NB4 (cell line): ENCODE measurements at regions not wholly inside any gene's neighbourhood (a gene's known extent, or its start where the extent isn't known, plus 50 kb on each side); places are given as distances from the start of the nearest gene placed in this dataset.

Experiments used
- MYC ChIP-seq: IDR thresholded peaks from 2 replicates; pipeline ENCODE4 v1.6.1; 2011; ENCODE audit warnings: low read depth, low read length
- POLR2A ChIP-seq: IDR thresholded peaks from 2 replicates; pipeline ENCODE4 v1.6.1; 2011; ENCODE audit warnings: mild to moderate bottlenecking; ENCODE audit not compliant: insufficient read length; ENCODE audit errors: extremely low read depth
- TF ChIP-seq, protein P1 (sequence below): IDR thresholded peaks from 2 replicates; pipeline ENCODE4 v1.6.1; 2011; ENCODE audit warnings: low read depth, low read length
- TF ChIP-seq, protein P2 (sequence below): IDR thresholded peaks from one replicate; pipeline ENCODE4 v1.5.1; 2012; ENCODE audit warnings: low read depth, low read length

DNA sequence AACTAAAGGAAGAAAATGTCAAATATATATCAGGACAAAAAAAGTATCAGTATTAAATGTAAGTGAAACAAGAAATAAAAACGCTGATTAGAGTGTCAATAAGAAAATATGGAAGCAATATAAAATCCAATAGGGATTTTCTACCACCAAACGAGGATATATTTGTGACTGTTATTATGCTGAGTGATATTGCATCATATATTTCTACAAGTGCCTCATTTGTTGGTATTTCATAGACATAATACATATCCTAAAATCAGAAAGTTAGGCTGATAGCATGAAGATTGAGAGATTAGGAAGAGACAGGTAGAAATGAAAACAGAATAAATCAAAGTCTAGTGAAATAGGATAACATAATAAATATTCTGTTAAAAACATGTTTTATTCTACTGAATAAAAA lies 429.2 kb upstream of the IRAK1BP1 start:
- TF ChIP-seq, protein P1, sequence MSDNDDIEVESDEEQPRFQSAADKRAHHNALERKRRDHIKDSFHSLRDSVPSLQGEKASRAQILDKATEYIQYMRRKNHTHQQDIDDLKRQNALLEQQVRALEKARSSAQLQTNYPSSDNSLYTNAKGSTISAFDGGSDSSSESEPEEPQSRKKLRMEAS, result no peak
- TF ChIP-seq, protein P2, sequence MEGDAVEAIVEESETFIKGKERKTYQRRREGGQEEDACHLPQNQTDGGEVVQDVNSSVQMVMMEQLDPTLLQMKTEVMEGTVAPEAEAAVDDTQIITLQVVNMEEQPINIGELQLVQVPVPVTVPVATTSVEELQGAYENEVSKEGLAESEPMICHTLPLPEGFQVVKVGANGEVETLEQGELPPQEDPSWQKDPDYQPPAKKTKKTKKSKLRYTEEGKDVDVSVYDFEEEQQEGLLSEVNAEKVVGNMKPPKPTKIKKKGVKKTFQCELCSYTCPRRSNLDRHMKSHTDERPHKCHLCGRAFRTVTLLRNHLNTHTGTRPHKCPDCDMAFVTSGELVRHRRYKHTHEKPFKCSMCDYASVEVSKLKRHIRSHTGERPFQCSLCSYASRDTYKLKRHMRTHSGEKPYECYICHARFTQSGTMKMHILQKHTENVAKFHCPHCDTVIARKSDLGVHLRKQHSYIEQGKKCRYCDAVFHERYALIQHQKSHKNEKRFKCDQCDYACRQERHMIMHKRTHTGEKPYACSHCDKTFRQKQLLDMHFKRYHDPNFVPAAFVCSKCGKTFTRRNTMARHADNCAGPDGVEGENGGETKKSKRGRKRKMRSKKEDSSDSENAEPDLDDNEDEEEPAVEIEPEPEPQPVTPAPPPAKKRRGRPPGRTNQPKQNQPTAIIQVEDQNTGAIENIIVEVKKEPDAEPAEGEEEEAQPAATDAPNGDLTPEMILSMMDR, result no peak
- TF ChIP-seq POLR2A (no peak), MYC (no peak)
